DMS 273 treated with DMSO at 0.1 percent for 48 hours (cell line): ENCODE measurements at regions not wholly inside any gene's neighbourhood (a gene's known extent, or its start where the extent isn't known, plus 50 kb on each side); places are given as distances from the start of the nearest gene placed in this dataset.

Experiments
- DNase-seq: peaks from one replicate; lab custom pipeline; 2025; lab: John Stamatoyannopoulos, UW

- DNase-seq, result no peak
Observed at GRCh38 chr1:69157046-69157756, 410.5 kb upstream of the LRRC7 start.

GRCh38 chr1:69163241-69163640 lies 404.5 kb upstream of the LRRC7 start:
- DNase-seq, result no peak

- DNase-seq, result no peak
Observed at GRCh38 chr1:69163779-69164178, 403.9 kb upstream of the LRRC7 start.

- DNase-seq, result no peak
Observed at GRCh38 chr1:69167876-69168275, 399.8 kb upstream of the LRRC7 start.

- DNase-seq, result no peak
Observed at GRCh38 chr1:69171248-69171647, 396.5 kb upstream of the LRRC7 start.

GRCh38 chr1:69172003-69173000 lies 395.4 kb upstream of the LRRC7 start:
- no peak for DNase-seq

GRCh38 chr1:69175053-69175452 lies 392.7 kb upstream of the LRRC7 start:
- DNase-seq, result no peak

GRCh38 chr1:69180358-69180757 lies 387.4 kb upstream of the LRRC7 start:
- no peak for DNase-seq

GRCh38 chr1:69185378-69185777 lies 382.3 kb upstream of the LRRC7 start:
- no peak for DNase-seq

- DNase-seq, result peak; percentile 52
Observed at GRCh38 chr1:69191335-69191734, 376.4 kb upstream of the LRRC7 start.

GRCh38 chr1:69195136-69195535 lies 372.6 kb upstream of the LRRC7 start:
- no peak for DNase-seq

- DNase-seq, result no peak
Observed at GRCh38 chr1:69196071-69196470, 371.7 kb upstream of the LRRC7 start.

- DNase-seq, result no peak
Observed at GRCh38 chr1:69197816-69198215, 369.9 kb upstream of the LRRC7 start.

- no peak for DNase-seq
Observed at GRCh38 chr1:69201716-69202115, 366.0 kb upstream of the LRRC7 start.

- no peak for DNase-seq
Observed at GRCh38 chr1:69203166-69203565, 364.6 kb upstream of the LRRC7 start.

GRCh38 chr1:69213644-69214043 lies 354.1 kb upstream of the LRRC7 start:
- DNase-seq, result no peak

- DNase-seq, result no peak
Observed at GRCh38 chr1:69215883-69216282, 351.8 kb upstream of the LRRC7 start.

GRCh38 chr1:69220672-69221071 lies 347.1 kb upstream of the LRRC7 start:
- DNase-seq, result no peak

GRCh38 chr1:69221524-69221923 lies 346.2 kb upstream of the LRRC7 start:
- DNase-seq, result peak; percentile 7

- no peak for DNase-seq
Observed at GRCh38 chr1:69223156-69223555, 344.6 kb upstream of the LRRC7 start.

- DNase-seq, result no peak
Observed at GRCh38 chr1:69228501-69228900, 339.2 kb upstream of the LRRC7 start.

- DNase-seq, result no peak
Observed at GRCh38 chr1:69230208-69230607, 337.5 kb upstream of the LRRC7 start.

- DNase-seq, result no peak
Observed at GRCh38 chr1:69233463-69233862, 334.3 kb upstream of the LRRC7 start.
